Pancreas (tissue), 10 donors: ENCODE measurements at regions not wholly inside any gene's neighbourhood (a gene's known extent, or its start where the extent isn't known, plus 50 kb on each side); places are given as distances from the start of the nearest gene placed in this dataset.

ENCODE experiments used
- ATAC-seq, 4 donors: fragments of 200-7000 bp; cut with Tn5 transposase; one replicate each; pipeline versions ENCODE4 v1.8.0 to v1.9.1; 2020; ENCODE audit warnings: mild to moderate bottlenecking in 4 of 4, moderate library complexity in 4 of 4
- DNase-seq, 6 donors: peaks; one replicate each; pipeline ENCODE4 v3.0.0-alpha.2; 2020
- FAIRE-seq: peaks from 2 replicates; lab custom pipeline; 2012; peaks lifted over from hg19 to GRCh38; lab: Jason Lieb, UNC
- H3K27ac ChIP-seq, 4 donors: fragments of 200-600 bp; sonication (generic); 1 replicate in 3 of 4; 2 replicates in 1 of 4; pipeline versions ENCODE4 v1.5.0 to v1.8.0; 2020
- H3K27me3 ChIP-seq, 4 donors: fragments of 200-600 bp; one replicate each; pipeline ENCODE4 v1.8.0; 2021
- H3K36me3 ChIP-seq, 3 donors: fragments of 200-600 bp; sonication (generic) in 1 of 3; one replicate each; pipeline versions ENCODE4 v1.5.0 to v1.8.0; 2020 to 2021
- H3K4me1 ChIP-seq, 3 donors: fragments of 200-600 bp; one replicate each; pipeline ENCODE4 v1.8.0; 2021
- H3K4me3 ChIP-seq, 4 donors: fragments of 200-600 bp; sonication (generic) in 2 of 4; one replicate each; pipeline versions ENCODE4 v1.5.0 to v1.8.0; 2020 to 2021
- H3K9me3 ChIP-seq, 4 donors: fragments of 200-600 bp; one replicate each; pipeline ENCODE4 v1.8.0; 2021
- WGBS, 2 donors: extraction: QIAGEN DNeasy Blood & Tissue Kit; methylation state at CpG; one replicate each; pipeline ENCODE4 v1.1.7; 2013; 5-methylcytosine and 5-hydroxymethylcytosine counted together
- intact Hi-C, 3 donors: fragments of 100-400 bp; cut with DNase I; formaldehyde crosslinking; loops; one replicate each; pipeline versions ENCODE4 v1.11.1 to v1.14.2; 2022
- TF ChIP-seq, protein P1 (sequence below), 4 donors: fragments of 200-600 bp; sonication (generic) in 3 of 4; IDR thresholded peaks; one replicate each; pipeline versions ENCODE4 v1.5.0 to v1.8.0; 2021; ENCODE audit warnings: antibody characterized with exemption in 4 of 4
- donor health status: healthy with polysubstance abuse.
- donor health status: DM: no; HTN: no; CAD: no; lungs with moderate emphysema.
- donor health status: DM: no; HTN: no; CAD: no.
- donor health status: control.
- donor health status: control.
- donor health status: Bipolar disorder and iron deficiency.
- donor health status: DM: yes; HTN: yes; CAD: no.
- donor health status: DM: no; HTN: no; CAD: no.
- donor health status: DM: no; HTN: no; CAD: no.
- donor health status: DM: yes; HTN: yes; CAD: no.

DNA sequence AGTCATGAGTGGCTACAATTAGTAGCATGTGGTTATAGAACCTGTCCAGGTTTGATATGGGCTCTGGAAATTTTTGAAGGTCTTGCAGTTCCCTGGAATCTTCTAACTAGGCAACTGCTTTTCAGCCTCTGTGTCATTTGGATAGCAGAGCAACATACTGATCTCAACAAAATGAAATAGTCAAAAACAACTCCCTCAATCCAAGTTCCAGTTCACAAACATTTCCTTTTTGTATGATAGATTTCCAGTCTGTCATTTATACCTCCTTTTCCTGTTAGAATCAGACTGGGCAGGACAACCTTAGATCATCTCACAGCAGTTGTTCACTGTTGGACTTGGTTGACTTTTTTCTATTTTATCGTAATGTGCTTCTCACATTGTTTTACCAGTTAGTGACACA, 442.1 kb upstream of the PDE3A start:
- TF ChIP-seq, protein P1, sequence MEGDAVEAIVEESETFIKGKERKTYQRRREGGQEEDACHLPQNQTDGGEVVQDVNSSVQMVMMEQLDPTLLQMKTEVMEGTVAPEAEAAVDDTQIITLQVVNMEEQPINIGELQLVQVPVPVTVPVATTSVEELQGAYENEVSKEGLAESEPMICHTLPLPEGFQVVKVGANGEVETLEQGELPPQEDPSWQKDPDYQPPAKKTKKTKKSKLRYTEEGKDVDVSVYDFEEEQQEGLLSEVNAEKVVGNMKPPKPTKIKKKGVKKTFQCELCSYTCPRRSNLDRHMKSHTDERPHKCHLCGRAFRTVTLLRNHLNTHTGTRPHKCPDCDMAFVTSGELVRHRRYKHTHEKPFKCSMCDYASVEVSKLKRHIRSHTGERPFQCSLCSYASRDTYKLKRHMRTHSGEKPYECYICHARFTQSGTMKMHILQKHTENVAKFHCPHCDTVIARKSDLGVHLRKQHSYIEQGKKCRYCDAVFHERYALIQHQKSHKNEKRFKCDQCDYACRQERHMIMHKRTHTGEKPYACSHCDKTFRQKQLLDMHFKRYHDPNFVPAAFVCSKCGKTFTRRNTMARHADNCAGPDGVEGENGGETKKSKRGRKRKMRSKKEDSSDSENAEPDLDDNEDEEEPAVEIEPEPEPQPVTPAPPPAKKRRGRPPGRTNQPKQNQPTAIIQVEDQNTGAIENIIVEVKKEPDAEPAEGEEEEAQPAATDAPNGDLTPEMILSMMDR (IDR thresholded peaks at IDR 0.05), result no peak
- ATAC-seq, result no peak
- 75 to 85% methylated on average over 1 of the region's 1 CpG for WGBS, 2 donors
- DNase-seq, result no peak
- Histone ChIP-seq H3K9me3 (no peaks in the 10 kb centered on the region), H3K27ac (no peak overlapping the region), H3K4me1 (no peaks in the 10 kb centered on the region), H3K27me3 (no peaks in the 10 kb centered on the region), H3K4me3 (no peak overlapping the region), H3K36me3 (no peaks in the 10 kb centered on the region)
- FAIRE-seq, result no peak
- intact Hi-C loops, result no loop called here

DNA sequence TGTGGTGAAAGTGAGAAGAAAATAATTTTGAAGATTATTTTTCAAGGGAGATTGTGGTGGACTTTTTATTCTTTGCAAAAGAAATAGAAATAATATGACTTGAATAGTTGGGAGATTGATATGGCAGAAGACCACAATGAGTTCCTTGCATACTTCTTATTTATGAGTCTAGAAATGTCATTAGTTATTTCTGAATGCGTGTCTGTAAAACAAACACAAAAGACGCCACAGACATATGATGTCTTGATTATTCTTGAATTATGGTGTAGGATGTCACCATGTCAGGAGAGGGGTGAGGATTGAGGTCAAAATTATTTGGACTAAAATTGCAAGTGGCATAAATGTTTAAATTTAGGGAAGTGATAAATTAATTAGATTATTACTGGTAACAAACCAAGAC, 440.7 kb upstream of the PDE3A start:
- Histone ChIP-seq H3K27me3 (no peaks in the 10 kb centered on the region), H3K9me3 (no peaks in the 10 kb centered on the region), H3K4me1 (no peaks in the 10 kb centered on the region), H3K36me3 (no peaks in the 10 kb centered on the region), H3K27ac (no peak overlapping the region), H3K4me3 (no peak overlapping the region)
- ATAC-seq (no peak), FAIRE-seq (no peak), DNase-seq (no peak)
- TF ChIP-seq, protein P1 (IDR thresholded peaks at IDR 0.05), result no peak
- WGBS, 2 donors, result 92 to 94% methylated on average over 2 of the region's 2 CpGs
- intact Hi-C loops, result no loop called here

DNA sequence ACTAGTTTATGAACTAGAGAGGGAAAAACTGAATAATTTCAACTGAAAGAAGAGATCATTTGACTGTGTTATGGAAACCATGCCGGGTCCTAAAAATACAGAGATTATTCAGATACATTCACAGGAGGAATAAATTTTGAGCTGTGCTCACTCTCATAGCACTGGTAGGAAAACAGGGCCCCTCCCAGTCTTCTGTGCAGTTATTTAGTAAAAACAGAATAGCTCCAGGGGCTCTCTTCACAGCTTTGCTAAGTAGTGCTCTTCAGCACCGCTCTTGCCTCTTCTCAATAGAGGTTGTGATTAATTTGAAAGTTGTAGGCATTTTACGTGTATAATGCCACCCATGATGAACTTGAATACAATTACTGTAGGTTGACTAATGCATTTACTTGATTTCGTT, 435.9 kb upstream of the PDE3A start:
- Histone ChIP-seq H3K4me3 (no peak overlapping the region), H3K9me3 (no peaks in the 10 kb centered on the region), H3K36me3 (no peaks in the 10 kb centered on the region), H3K27ac (no peak overlapping the region), H3K27me3 (no peaks in the 10 kb centered on the region), H3K4me1 (no peaks in the 10 kb centered on the region)
- WGBS, 2 donors, result 90 to 91% methylated on average over 4 of the region's 4 CpGs
- FAIRE-seq (no peak), ATAC-seq (no peak), DNase-seq (no peak)
- intact Hi-C loops, result no loop called here
- TF ChIP-seq, protein P1 (IDR thresholded peaks at IDR 0.05), result no peak

DNA sequence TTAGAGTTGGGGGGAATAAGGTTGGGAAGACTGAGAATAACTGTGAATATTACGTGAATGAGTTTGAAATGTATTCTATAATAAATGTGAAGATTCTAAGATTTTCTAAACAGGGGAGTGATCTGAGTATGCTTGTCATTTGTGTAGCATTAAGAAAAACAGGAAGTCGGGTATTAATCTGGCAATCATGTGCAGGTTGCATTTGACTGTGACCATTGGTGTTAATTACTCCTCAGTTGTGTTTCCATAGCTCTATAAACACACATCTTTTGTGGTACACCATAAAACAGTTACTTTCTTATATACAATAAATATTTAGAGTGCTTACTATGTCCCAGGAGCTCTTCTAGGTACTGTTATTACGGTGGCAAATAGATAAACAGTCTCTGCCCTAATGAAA, 434.4 kb upstream of the PDE3A start:
- ATAC-seq, result no peak
- H3K4me1 ChIP-seq, result no peaks in the 10 kb centered on the region
- DNase-seq, result no peak
- TF ChIP-seq, protein P1 (IDR thresholded peaks at IDR 0.05), result no peak
- H3K4me3 ChIP-seq, result no peak overlapping the region
- H3K27me3 ChIP-seq, result no peaks in the 10 kb centered on the region
- intact Hi-C loops, result no loop called here
- no peak overlapping the region for H3K27ac ChIP-seq
- no peaks in the 10 kb centered on the region for H3K36me3 ChIP-seq
- no peaks in the 10 kb centered on the region for H3K9me3 ChIP-seq
- WGBS, 2 donors, result 89% methylated on average over 3 of the region's 3 CpGs
- no peak for FAIRE-seq

DNA sequence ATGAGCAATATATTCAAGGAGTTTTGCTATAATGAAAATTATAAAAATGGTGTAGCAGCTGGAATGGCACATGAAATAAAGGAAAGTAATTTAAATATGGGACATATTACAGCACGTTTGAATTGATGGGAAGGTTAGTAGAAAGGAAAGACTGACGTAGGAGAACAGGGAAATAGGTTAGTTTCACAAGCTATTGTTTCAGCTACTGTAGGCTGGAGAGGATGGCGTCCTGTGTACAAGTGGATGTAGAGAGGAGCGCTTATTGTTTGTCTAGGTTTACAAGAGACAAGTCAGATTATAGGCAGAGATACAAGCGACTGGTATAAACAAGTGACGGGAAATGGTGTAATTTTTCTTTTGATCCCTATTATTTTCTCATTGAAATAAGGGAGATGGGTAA, 431.2 kb upstream of the PDE3A start:
- no peak for DNase-seq
- ATAC-seq, result no peak
- Histone ChIP-seq H3K4me1 (no peaks in the 10 kb centered on the region), H3K27me3 (no peaks in the 10 kb centered on the region), H3K9me3 (no peaks in the 10 kb centered on the region), H3K27ac (no peak overlapping the region), H3K4me3 (no peak overlapping the region), H3K36me3 (no peaks in the 10 kb centered on the region)
- FAIRE-seq, result no peak
- WGBS, 2 donors, result 82 to 87% methylated on average over 6 of the region's 6 CpGs
- intact Hi-C loops, result no loop called here
- TF ChIP-seq, protein P1 (IDR thresholded peaks at IDR 0.05), result no peak
